ENCODE measurements at regions not wholly inside any gene's neighbourhood (a gene's known extent, or its start where the extent isn't known, plus 50 kb on each side); places are given as distances from the start of the nearest gene placed in this dataset.
A peak's percentile ranks its signal among the peaks of the same experiment; 100 is the strongest.

- Histone ChIP-seq H3K4me2 (ENCODE audit: extremely low read depth, insufficient read depth, low read length) (no peak overlapping the region), H3K79me2 (ENCODE audit: control insufficient read depth, insufficient read depth, low read length) (no peaks in the 10 kb centered on the region), H3K36me3 (ENCODE audit: control insufficient read depth, insufficient read depth, low read length) (no peaks in the 10 kb centered on the region), H3K4me1 (ENCODE audit: control insufficient read depth, extremely low read depth, insufficient read depth, low read length) (no peaks in the 10 kb centered on the region), H3K27me3 (ENCODE audit: control insufficient read depth, insufficient read depth, low read length) (no peaks in the 10 kb centered on the region), H3K27ac (ENCODE audit: insufficient read depth, low read length) (no peak overlapping the region), H3K9me3 (ENCODE audit: control insufficient read depth, insufficient read depth, low read depth, low read length) (no peaks in the 10 kb centered on the region), H3K9ac (ENCODE audit: insufficient read depth, low read length) (no peak overlapping the region), H4K20me1 (ENCODE audit: control insufficient read depth, extremely low read depth, insufficient read depth, low read length) (no peaks in the 10 kb centered on the region), H2AFZ (ENCODE audit: low read length) (no peak overlapping the region), H3K4me3 (replicated peaks in 1 of 4; ENCODE audit: control extremely low read depth in 1 of 4, insufficient read depth in 1 of 4, low read depth in 3 of 4, low read length in 4 of 4) (no peak overlapping the region)
- DNase-seq (ENCODE audit: low read depth in 2 of 2), result peak; percentile 5 to 17
- no peak for TF ChIP-seq EZH2 (IDR thresholded peaks at IDR 0.05; ENCODE audit: low read length, missing control alignments)
- TF ChIP-seq CTCF (conservative IDR thresholded peaks at IDR 0.05 in 1 of 2, IDR thresholded peaks at IDR 0.05 in 1 of 2; ENCODE audit: low read depth in 1 of 2, low read length in 2 of 2), result no peak
Measured at GRCh38 chr11:116379185-116379828, 393.5 kb downstream of the BUD13 start.

- H3K4me3 ChIP-seq (replicated peaks in 1 of 4; ENCODE audit: control extremely low read depth in 1 of 4, insufficient read depth in 1 of 4, low read depth in 3 of 4, low read length in 4 of 4), result no peak overlapping the region
- H3K9me3 ChIP-seq (ENCODE audit: control insufficient read depth, insufficient read depth, low read depth, low read length), result no peaks in the 10 kb centered on the region
- no peak for DNase-seq (ENCODE audit: low read depth in 2 of 2)
- H3K36me3 ChIP-seq (ENCODE audit: control insufficient read depth, insufficient read depth, low read length), result no peaks in the 10 kb centered on the region
- H3K79me2 ChIP-seq (ENCODE audit: control insufficient read depth, insufficient read depth, low read length), result no peaks in the 10 kb centered on the region
- H3K27ac ChIP-seq (ENCODE audit: insufficient read depth, low read length), result no peak overlapping the region
- no peak overlapping the region for H2AFZ ChIP-seq (ENCODE audit: low read length)
- H3K9ac ChIP-seq (ENCODE audit: insufficient read depth, low read length), result no peak overlapping the region
- H3K4me2 ChIP-seq (ENCODE audit: extremely low read depth, insufficient read depth, low read length), result no peak overlapping the region
- H4K20me1 ChIP-seq (ENCODE audit: control insufficient read depth, extremely low read depth, insufficient read depth, low read length), result no peaks in the 10 kb centered on the region
- no peaks in the 10 kb centered on the region for H3K27me3 ChIP-seq (ENCODE audit: control insufficient read depth, insufficient read depth, low read length)
- H3K4me1 ChIP-seq (ENCODE audit: control insufficient read depth, extremely low read depth, insufficient read depth, low read length), result no peaks in the 10 kb centered on the region
- TF ChIP-seq EZH2 (IDR thresholded peaks at IDR 0.05; ENCODE audit: low read length, missing control alignments) (no peak), CTCF (conservative IDR thresholded peaks at IDR 0.05 in 1 of 2, IDR thresholded peaks at IDR 0.05 in 1 of 2; ENCODE audit: low read depth in 1 of 2, low read length in 2 of 2) (no peak)
Measured at GRCh38 chr11:116376547-116376946, 396.2 kb downstream of the BUD13 start.

- Histone ChIP-seq H3K4me2 (ENCODE audit: extremely low read depth, insufficient read depth, low read length) (no peak overlapping the region), H3K36me3 (ENCODE audit: control insufficient read depth, insufficient read depth, low read length) (no peaks in the 10 kb centered on the region), H4K20me1 (ENCODE audit: control insufficient read depth, extremely low read depth, insufficient read depth, low read length) (no peaks in the 10 kb centered on the region), H3K79me2 (ENCODE audit: control insufficient read depth, insufficient read depth, low read length) (no peaks in the 10 kb centered on the region), H3K4me3 (replicated peaks in 1 of 4; ENCODE audit: control extremely low read depth in 1 of 4, insufficient read depth in 1 of 4, low read depth in 3 of 4, low read length in 4 of 4) (no peak overlapping the region), H3K4me1 (ENCODE audit: control insufficient read depth, extremely low read depth, insufficient read depth, low read length) (no peaks in the 10 kb centered on the region), H3K9me3 (ENCODE audit: control insufficient read depth, insufficient read depth, low read depth, low read length) (no peaks in the 10 kb centered on the region), H3K9ac (ENCODE audit: insufficient read depth, low read length) (no peak overlapping the region), H2AFZ (ENCODE audit: low read length) (no peak overlapping the region), H3K27ac (ENCODE audit: insufficient read depth, low read length) (no peak overlapping the region), H3K27me3 (ENCODE audit: control insufficient read depth, insufficient read depth, low read length) (no peaks in the 10 kb centered on the region)
- TF ChIP-seq CTCF (conservative IDR thresholded peaks at IDR 0.05 in 1 of 2, IDR thresholded peaks at IDR 0.05 in 1 of 2; ENCODE audit: low read depth in 1 of 2, low read length in 2 of 2) (no peak), EZH2 (IDR thresholded peaks at IDR 0.05; ENCODE audit: low read length, missing control alignments) (no peak)
- no peak for DNase-seq (ENCODE audit: low read depth in 2 of 2)
Measured at GRCh38 chr11:116376054-116376453, 396.7 kb downstream of the BUD13 start.
